Heart left ventricle (tissue), 13 donors: ENCODE measurements at regions not wholly inside any gene's neighbourhood (a gene's known extent, or its start where the extent isn't known, plus 50 kb on each side); places are given as distances from the start of the nearest gene placed in this dataset.

Experiments used
- CTCF ChIP-seq, 12 donors: fragments of 200-600 bp; sonication (generic) in 4 of 12; IDR thresholded peaks; one replicate each; pipeline versions ENCODE4 v1.5.0 to v1.8.0; 2018 to 2022; ENCODE audit warnings: antibody characterized with exemption in 12 of 12, mild to moderate bottlenecking in 5 of 12
- POLR2A ChIP-seq, 2 donors: fragments of 450-650 bp; IDR thresholded peaks; one replicate each; pipeline ENCODE4 v1.6.1; 2017; ENCODE audit warnings: antibody characterized with exemption in 2 of 2, mild to moderate bottlenecking in 2 of 2, moderate library complexity in 2 of 2
- donor health status: ischemic (EF 13 %, LVEDD 7.1; RV severe dilation, severe dysfunction).
- donor health status: DM: no; HTN: yes; CAD: no.
- donor health status: DM: no; HTN: no; CAD: no.
- donor health status: ischemic (EF 25% LVEDD 6.9; RV normal size, moderate dysfunction).
- donor health status: ischemic (EF 25% LVEDD 5.7; RV mildly dilated, moderate dysfunction).
- donor health status: ischemic (EF 35%, LVEDD 5.7; RV mildly dilated, moderate dysfunction).
- donor health status: nonischemic (EF 11% LVEDD 7.7; RV severe dilation, severe dysfunction).
- donor health status: DM: yes; HTN: yes; CAD: no.
- donor health status: PGD.
- donor health status: ischemic (EF 29% LVEDD 5.4; RV normal size, mild dysfunction).
- donor health status: nonischemic (EF 23%, LVEDD 6.1; RV moderate dilation, normal function).

GRCh38 chrY:16522021-16522420, 1358.0 kb downstream of the CDY2B start:
- no peak for TF ChIP-seq POLR2A (IDR thresholded peaks at IDR 0.05)
- no peak for TF ChIP-seq CTCF (IDR thresholded peaks at IDR 0.05)
